ENCODE measurements at regions not wholly inside any gene's neighbourhood (a gene's known extent, or its start where the extent isn't known, plus 50 kb on each side); places are given as distances from the start of the nearest gene placed in this dataset.

- no peak for TF ChIP-seq POLR2A (IDR thresholded peaks at IDR 0.05; ENCODE audit: low read length)
- TF ChIP-seq GATA1 (IDR thresholded peaks at IDR 0.05; ENCODE audit: low read depth, low read length): no peak
Observed at GRCh38 chr21:28671549-28672195, 321.0 kb downstream of the LTN1 start.
